ENCODE measurements at regions not wholly inside any gene's neighbourhood (a gene's known extent, or its start where the extent isn't known, plus 50 kb on each side); places are given as distances from the start of the nearest gene placed in this dataset.
A peak's percentile ranks its signal among the peaks of the same experiment; 100 is the strongest.

GRCh38 chr15:85307687-85308045 lies 72.7 kb upstream of the AKAP13 start:
- DNase-seq (ENCODE audit: low read depth) = no peak

DNA sequence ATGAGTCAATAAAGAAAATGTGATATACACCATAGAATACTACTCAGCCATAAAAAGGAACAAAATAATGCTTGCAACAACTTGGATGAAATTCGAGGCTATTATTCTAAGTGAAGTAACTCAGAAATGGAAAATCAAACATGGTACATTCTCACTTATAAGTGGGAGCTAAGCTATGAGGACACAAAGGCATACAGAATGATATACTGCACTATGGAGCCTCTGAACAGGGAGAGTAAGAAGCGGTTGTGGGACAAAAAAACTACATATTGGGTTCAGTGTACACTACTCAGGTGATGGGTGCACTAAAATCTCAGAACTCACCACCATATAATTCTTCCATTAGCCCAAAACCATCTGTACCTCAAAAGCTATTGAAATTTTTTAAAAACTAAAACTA lies 68.8 kb upstream of the AKAP13 start:
- no peak for DNase-seq (ENCODE audit: low read depth)

GRCh38 chr15:85312486-85312885 lies 67.9 kb upstream of the AKAP13 start:
- peak; percentile 88 for DNase-seq (ENCODE audit: low read depth)

DNA sequence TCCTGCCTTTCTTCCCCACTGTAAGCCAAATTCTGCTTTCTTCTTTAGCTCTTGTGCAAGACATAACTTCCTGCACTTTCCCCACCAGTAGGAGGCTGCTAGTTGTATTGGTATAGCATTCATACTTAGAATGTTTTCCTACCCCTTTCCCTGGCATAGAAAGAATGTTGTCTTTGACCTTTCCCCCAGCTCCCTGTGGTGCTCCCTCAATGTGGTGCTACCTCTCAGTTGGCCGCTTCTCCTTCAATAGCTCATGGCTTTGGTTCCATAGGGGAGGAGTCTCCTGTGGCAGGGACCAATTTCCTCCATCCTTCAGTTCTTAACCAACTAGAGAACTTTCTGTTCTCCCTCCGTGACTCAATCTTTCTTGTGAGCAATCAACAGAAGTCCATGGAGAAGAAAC lies 67.5 kb upstream of the AKAP13 start:
- DNase-seq (ENCODE audit: low read depth) = peak; percentile 56

- no peak for DNase-seq (ENCODE audit: low read depth)
Observed at GRCh38 chr15:85313339-85313738, 67.1 kb upstream of the AKAP13 start.

DNA sequence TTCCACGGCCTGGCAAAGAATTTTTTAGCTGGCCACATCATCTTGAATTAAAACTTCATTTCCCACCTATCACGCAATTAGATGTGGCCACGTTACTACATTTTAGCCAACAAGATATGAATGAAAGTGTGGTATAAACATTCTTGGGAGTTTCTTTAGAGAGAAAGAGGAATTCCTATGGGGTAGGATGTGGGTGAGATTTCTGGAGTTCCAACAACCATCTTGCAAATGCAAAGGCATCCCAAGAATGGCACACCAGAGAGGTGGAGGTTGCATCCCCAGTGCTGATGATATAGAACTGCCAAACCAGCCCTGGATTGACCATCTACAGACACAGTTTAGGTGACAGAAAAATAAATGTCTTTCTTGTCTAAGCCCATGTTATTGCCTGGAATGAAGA lies 66.3 kb upstream of the AKAP13 start:
- no peak for DNase-seq (ENCODE audit: low read depth)

DNA sequence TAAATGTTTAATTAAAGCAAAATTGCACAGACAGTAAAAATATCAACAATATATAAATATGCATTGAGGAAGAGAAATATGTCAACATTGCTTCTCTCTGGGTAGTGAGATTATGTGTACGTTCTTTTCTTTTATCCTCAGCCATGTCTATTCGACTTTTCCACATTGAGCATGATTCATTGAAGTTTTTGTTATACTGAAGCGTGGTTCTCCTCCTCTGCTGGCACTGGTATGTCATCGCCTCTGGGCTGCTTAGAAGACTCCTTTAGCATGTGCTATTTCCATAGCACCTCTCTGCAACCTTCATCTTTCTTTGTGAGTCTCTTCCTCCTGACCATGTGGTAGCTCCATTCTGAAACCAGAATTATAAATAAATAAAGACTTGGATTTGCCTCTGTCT lies 65.8 kb upstream of the AKAP13 start:
- DNase-seq (ENCODE audit: low read depth) = no peak

DNA sequence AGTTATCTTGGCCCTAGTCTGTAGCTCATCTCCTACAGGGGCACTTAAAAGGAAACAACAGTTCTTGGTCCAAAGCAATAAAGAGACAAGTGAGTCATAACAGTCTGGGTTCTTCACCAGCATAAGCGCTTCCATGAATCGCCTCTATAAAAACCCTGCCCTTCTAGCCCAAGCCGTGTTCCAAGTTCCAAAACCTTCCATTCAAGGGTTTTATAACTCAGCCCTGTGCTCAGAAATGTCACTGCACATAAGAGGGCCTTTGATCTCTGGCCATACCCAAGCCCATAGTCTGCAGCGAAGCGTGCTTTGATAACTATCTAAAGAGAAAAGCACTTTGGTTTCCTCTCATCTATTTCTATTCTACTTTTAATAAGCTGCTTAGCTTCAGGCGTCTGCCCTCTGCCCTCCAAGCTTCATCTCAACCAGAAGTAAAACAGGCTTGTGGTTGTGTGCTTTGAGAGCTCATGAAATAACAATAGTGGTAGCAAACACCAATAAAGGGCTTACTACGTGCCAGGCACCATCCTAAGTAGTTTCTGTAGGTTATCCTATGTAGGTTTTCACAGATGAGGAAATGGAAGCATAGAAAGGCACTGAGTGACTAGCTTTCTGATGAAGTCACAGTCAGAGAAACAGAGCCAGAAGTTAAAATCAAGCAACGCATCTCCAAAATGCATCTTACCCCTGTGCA lies 64.0 kb upstream of the AKAP13 start:
- DNase-seq (ENCODE audit: low read depth) = peak; percentile 90

GRCh38 chr15:85318048-85318731 lies 62.2 kb upstream of the AKAP13 start:
- peak; percentile 82 for DNase-seq (ENCODE audit: low read depth)

GRCh38 chr15:85318732-85319076 lies 61.7 kb upstream of the AKAP13 start:
- DNase-seq (ENCODE audit: low read depth) = no peak

GRCh38 chr15:85324202-85324601 lies 56.2 kb upstream of the AKAP13 start:
- DNase-seq (ENCODE audit: low read depth) = no peak

- no peak for DNase-seq (ENCODE audit: low read depth)
Observed at GRCh38 chr15:85325834-85326233, 54.6 kb upstream of the AKAP13 start.

DNA sequence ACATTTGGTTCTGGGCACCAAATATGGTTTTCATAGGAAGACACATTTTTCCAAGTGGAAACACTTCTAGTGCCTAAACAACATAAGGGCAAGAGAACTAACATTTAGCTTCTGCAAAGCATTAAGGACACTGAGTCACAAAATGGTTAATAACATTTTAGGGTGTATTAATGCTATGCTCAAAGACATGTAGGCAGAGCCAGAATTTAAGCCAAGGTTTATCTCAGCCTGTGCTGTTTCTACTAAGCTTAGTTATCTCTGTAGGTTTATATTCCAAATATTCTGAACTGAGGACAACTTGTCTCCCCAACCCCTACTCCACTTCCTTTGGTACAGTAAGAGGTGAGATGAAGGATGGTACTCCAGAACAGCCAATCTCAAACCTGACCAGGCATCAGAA lies 54.1 kb upstream of the AKAP13 start:
- DNase-seq (ENCODE audit: low read depth) = no peak

DNA sequence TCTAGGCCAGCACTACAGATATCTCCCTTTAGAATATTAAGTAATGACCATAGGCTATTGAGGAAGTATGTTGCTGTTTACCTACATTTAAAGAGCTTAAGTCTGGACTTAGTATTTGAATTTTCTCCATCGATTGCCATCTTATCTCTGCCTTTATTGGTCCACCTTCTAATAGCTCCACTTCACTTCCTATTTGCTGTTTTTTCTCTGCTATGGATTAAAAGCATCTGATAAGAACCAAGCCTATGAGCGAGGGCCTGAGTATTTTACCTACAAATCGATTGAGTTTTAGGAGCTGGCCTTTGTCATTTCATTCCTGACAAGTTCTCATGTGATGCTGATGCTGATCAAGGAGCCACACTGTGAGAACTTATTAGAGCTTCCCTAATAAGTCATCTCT lies 52.6 kb upstream of the AKAP13 start:
- DNase-seq (ENCODE audit: low read depth) = no peak

GRCh38 chr15:85329561-85330422 lies 50.6 kb upstream of the AKAP13 start:
- peak; percentile 79 for DNase-seq (ENCODE audit: low read depth)
